Left kidney (tissue), 1 donor: ENCODE measurements at regions not wholly inside any gene's neighbourhood (a gene's known extent, or its start where the extent isn't known, plus 50 kb on each side); places are given as distances from the start of the nearest gene placed in this dataset.
"Not testable (repeated sequence)": the region's sequence is repeated elsewhere in the genome, so short reads cannot be mapped to it uniquely, and the experiment has no call there.

Experiments
- DNase-seq: peaks from one replicate; pipeline ENCODE4 v3.0.0-alpha.2; 2013

- no peak for DNase-seq
Measured at GRCh38 chr2:122652670-122653069, 897.2 kb downstream of the TSN start.

- no peak for DNase-seq
Measured at GRCh38 chr2:122656403-122656802, 901.0 kb downstream of the TSN start.

GRCh38 chr2:122660786-122661634 is 905.6 kb downstream of the TSN start:
- no peak for DNase-seq

GRCh38 chr2:122663620-122664019 is 908.2 kb downstream of the TSN start:
- no peak for DNase-seq

GRCh38 chr2:122669627-122670026 is 914.2 kb downstream of the TSN start:
- DNase-seq: no peak

GRCh38 chr2:122670897-122671296 is 915.4 kb downstream of the TSN start:
- no peak for DNase-seq

GRCh38 chr2:122680662-122681061 is 925.2 kb downstream of the TSN start:
- DNase-seq: no peak

GRCh38 chr2:122681626-122682025 is 926.2 kb downstream of the TSN start:
- DNase-seq: no peak

- DNase-seq: no peak
Measured at GRCh38 chr2:122682356-122682755, 926.9 kb downstream of the TSN start.

- no peak for DNase-seq
Measured at GRCh38 chr2:122683018-122683417, 927.6 kb downstream of the TSN start.

GRCh38 chr2:122692400-122693083 is 937.1 kb downstream of the TSN start:
- DNase-seq: no peak

- no peak for DNase-seq
Measured at GRCh38 chr2:122697415-122697814, 942.0 kb downstream of the TSN start.

- DNase-seq: no peak
Measured at GRCh38 chr2:122703676-122704075, 948.2 kb downstream of the TSN start.

GRCh38 chr2:122704109-122704563 is 948.7 kb downstream of the TSN start:
- DNase-seq: no peak

- no peak for DNase-seq
Measured at GRCh38 chr2:122705746-122706145, 950.3 kb downstream of the TSN start.

- no peak for DNase-seq
Measured at GRCh38 chr2:122706757-122707223, 951.3 kb downstream of the TSN start.

GRCh38 chr2:122707224-122707824 is 951.9 kb downstream of the TSN start:
- no peak for DNase-seq

GRCh38 chr2:122710049-122710448 is 954.6 kb downstream of the TSN start:
- no peak for DNase-seq

GRCh38 chr2:122713800-122714199 is 958.3 kb downstream of the TSN start:
- DNase-seq: no peak

GRCh38 chr2:122720822-122721221 is 965.4 kb downstream of the TSN start:
- DNase-seq: not testable (repeated sequence)

- no peak for DNase-seq
Measured at GRCh38 chr2:122734766-122735424, 979.4 kb downstream of the TSN start.

GRCh38 chr2:122736279-122736678 is 980.8 kb downstream of the TSN start:
- no peak for DNase-seq
